ENCODE measurements at regions not wholly inside any gene's neighbourhood (a gene's known extent, or its start where the extent isn't known, plus 50 kb on each side); places are given as distances from the start of the nearest gene placed in this dataset.

GRCh38 chr10:33123680-33124079 lies 165.7 kb upstream of the ITGB1 start:
- no peak overlapping the region for H3K4ac ChIP-seq (ENCODE audit: low read depth, low read length)
- no peaks in the 10 kb centered on the region; a peak in 1 of 7 replicates for H3K36me3 Mint-ChIP-seq (ENCODE audit: insufficient read depth in 1 of 3, low read depth in 3 of 3)
- H3K4me1 Mint-ChIP-seq, result peaks cover 7 to 13% of the 10 kb centered on the region in 2 experiments; a peak in 3 of 4 replicates
- no peak overlapping the region for H3K4me3 Mint-ChIP-seq
- H3K9me3 ChIP-seq (ENCODE audit: control insufficient read depth, low read depth, low read length), result no peaks in the 10 kb centered on the region
- no CpG with 5 or more reads among the region's 2 CpGs for WGBS (ENCODE audit: extremely low coverage, insufficient read length, low lambda C conversion rate)
- H3K9me3 Mint-ChIP-seq, result no peaks in the 10 kb centered on the region; a peak in 1 of 5 replicates
- H3K27ac ChIP-seq (ENCODE audit: insufficient read length, low read depth, low read length), result no peak overlapping the region
- H4K8ac ChIP-seq (replicated peaks; ENCODE audit: insufficient read length, low read depth, low read length), result no peak overlapping the region
- no peak overlapping the region for H2BK20ac ChIP-seq (ENCODE audit: low read depth, low read length, poor library complexity, severe bottlenecking)
- H4K91ac ChIP-seq (ENCODE audit: insufficient read length, low read depth, low read length), result no peak overlapping the region
- H3K23ac ChIP-seq (ENCODE audit: insufficient read length, low read depth, low read length), result no peak overlapping the region
- no peaks in the 10 kb centered on the region for H3K23me2 ChIP-seq (ENCODE audit: insufficient read length, low read depth, low read length, poor library complexity, severe bottlenecking)
- H2BK12ac ChIP-seq (ENCODE audit: insufficient read length, low read depth, low read length), result no peak overlapping the region
- no peak overlapping the region for H3K4me2 ChIP-seq (ENCODE audit: insufficient read depth, insufficient read length, low read length)
- DNase-seq, result no peak
- H2BK5ac ChIP-seq (ENCODE audit: insufficient read length, low read length), result no peak overlapping the region
- H3K79me2 ChIP-seq (ENCODE audit: insufficient read depth, low read length), result no peaks in the 10 kb centered on the region
- H3K4me1 ChIP-seq (ENCODE audit: insufficient read depth, low read length), result no peaks in the 10 kb centered on the region; the same call in 1 of the 2 replicates
- no peak overlapping the region for H3K56ac ChIP-seq (ENCODE audit: insufficient read length, low read depth, low read length)
- H2AFZ ChIP-seq (ENCODE audit: low read length), result no peak overlapping the region
- no peak for TF ChIP-seq CTCF (conservative IDR thresholded peaks at IDR 0.05)
- no peak overlapping the region for H2AK5ac ChIP-seq (ENCODE audit: insufficient read length, low read length)
- no peaks in the 10 kb centered on the region; the same call in 1 of the 2 replicates for H3K27me3 ChIP-seq (ENCODE audit: insufficient read depth, low read length)
- H3K79me1 ChIP-seq (ENCODE audit: insufficient read depth, low read depth, low read length, poor library complexity, severe bottlenecking), result no peaks in the 10 kb centered on the region
- H3K14ac ChIP-seq (ENCODE audit: insufficient read depth, low read length), result no peak overlapping the region
- H4K5ac ChIP-seq (ENCODE audit: insufficient read length, low read depth, low read length), result no peak overlapping the region
- no peak overlapping the region for H2BK15ac ChIP-seq (ENCODE audit: low read depth, low read length)
- H3K9ac ChIP-seq (ENCODE audit: extremely low read depth, insufficient read length, low read length), result no peak overlapping the region
- no peak overlapping the region for H3K27ac Mint-ChIP-seq
- no peak overlapping the region for H3K18ac ChIP-seq (ENCODE audit: insufficient read length, low read depth, low read length)
- H2BK120ac ChIP-seq (ENCODE audit: low read depth, low read length, poor library complexity, severe bottlenecking), result no peak overlapping the region
- H4K20me1 ChIP-seq (ENCODE audit: control insufficient read depth, insufficient read depth, insufficient read length), result no peaks in the 10 kb centered on the region
- no peak overlapping the region for H3T11ph ChIP-seq (ENCODE audit: low read length)
- H3K27me3 Mint-ChIP-seq (ENCODE audit: low read depth), result peaks cover 1% of the 10 kb centered on the region; the same call in 1 of the 2 replicates

Data from H9 (cell line).